Posterior vena cava (tissue), 2 donors: ENCODE measurements at regions not wholly inside any gene's neighbourhood (a gene's known extent, or its start where the extent isn't known, plus 50 kb on each side); places are given as distances from the start of the nearest gene placed in this dataset.

ENCODE experiments used
- DNase-seq: peaks from one replicate; pipeline ENCODE4 v3.0.0-alpha.2; 2020; ENCODE audit warnings: low spot score
- intact Hi-C, 2 donors: fragments of 100-400 bp; cut with DNase I; formaldehyde crosslinking; loops; one replicate each; pipeline versions ENCODE4 v1.14.1 to v1.14.2; 2022 to 2023
- donor health status: DM: yes; HTN: yes; CAD: no.
- donor health status: DM: yes; HTN: yes; CAD: no.

DNA sequence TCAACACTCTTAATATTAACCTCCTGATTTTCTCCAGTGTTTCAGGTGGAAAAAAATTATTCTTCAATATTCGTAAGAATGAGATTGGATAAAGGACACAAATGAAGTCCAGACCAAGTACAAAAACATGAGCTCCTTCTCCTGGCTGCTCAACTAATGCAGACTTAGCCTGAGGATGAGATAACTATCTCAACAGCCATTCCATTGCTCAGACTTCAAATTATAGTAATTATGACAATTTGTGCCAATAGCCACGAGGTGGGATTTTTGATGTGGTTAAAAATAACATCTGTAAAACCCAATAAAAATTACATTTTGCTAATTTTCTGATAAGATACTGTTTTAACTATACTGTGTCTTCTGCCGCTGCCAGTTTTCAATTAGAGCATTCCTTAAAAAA lies 323.6 kb downstream of the SOX2 start:
- intact Hi-C loops: no loop called here

DNA sequence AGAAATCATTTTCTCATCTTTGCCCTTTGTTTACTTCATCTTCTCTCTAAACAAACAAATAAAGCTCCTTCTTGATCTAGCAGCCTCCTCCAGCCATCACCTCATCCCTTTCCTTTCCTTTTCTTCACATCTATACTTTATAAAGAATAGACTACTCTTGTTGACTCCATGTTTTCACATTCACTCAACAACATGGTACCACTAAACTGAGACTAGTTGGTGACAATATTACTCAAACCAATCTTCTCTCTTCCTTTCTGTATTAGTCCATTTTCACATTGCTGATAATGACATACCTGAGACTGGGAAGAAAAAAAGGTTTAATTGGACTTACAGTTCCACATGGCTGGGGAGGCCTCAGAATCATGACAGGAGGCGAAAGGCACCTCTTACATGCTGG lies 324.7 kb downstream of the SOX2 start:
- no peak for DNase-seq
- intact Hi-C loops: no loop called here

More for the DNA sequence above, 323.6 kb downstream of the SOX2 start:
- no peak for DNase-seq

DNA sequence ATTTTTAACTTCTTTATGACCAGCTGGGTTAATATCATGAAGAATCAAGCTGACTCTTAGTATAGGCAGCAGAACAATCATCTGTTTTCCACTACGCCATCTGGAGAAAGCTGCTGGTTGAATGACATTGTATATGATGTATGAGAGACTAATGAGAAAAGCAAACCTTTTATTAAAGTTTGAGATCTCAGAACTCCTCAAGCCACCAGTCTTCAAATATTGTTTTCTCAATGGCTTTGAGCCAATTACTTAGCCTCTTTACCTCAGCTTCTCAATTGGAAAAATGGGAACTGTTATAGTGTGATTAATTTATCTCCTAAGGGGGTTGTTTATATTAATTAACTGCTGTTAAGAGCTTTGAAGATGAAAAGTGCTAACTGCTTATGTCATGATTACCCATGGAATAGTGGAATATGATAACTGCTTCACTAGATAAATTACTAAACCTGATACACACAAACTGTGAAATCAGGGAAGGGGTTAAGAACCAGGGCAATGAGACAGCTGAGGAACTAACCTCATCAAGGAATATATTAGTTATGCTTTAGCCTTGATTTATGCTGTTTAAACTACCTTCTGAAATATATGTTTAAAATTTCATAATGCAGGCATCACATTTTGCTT lies 330.1 kb downstream of the SOX2 start:
- intact Hi-C loops: no loop called here
- no peak for DNase-seq

DNA sequence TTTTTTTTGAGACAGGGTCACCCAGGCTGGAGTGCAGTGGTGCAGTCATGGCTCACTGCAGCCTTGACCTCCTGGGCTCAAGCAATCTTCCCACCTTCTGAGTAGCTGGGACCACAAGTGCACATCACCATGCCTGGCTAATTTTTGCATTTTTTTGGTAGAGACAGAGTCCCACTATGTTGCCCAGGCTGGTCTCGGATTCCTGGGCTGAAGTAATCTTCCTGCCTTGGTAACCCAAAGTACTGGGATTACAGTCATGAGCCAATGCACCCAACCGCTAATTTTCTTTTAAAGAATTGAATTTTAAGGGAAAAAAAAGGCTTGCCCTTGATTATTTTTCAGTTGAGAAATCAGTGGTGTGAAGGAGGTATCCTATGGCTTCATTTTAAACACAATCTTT lies 334.0 kb downstream of the SOX2 start:
- intact Hi-C loops: no loop called here
- no peak for DNase-seq

DNA sequence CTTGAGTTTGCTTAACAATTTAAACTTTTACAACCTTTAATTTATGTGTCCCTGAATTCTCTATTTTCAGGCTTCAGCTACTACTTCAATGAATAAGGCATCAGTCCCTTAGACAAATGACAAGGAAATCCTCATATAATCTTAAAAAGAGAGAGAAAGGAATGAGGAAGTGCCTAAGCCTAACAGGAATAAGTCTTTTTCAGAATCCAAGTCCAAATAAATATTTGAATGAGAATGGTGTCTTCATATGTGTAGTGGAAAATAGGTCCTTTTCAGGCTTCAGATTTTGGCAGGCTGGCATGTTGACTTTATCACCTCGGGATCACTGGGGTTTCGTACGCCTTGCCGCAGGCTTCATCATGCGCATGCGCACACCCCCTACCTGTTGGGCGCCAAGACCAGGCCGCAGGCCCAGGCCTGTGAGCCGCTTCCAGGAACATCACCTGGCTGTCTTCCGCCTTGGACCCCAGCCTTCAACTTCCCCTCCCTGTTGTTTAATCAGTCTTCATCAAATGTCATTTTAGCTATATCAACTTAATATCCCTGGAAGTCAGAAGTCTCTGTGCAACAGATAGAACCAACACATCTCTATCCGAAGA lies 334.5 kb downstream of the SOX2 start:
- intact Hi-C loops: no loop called here

DNA sequence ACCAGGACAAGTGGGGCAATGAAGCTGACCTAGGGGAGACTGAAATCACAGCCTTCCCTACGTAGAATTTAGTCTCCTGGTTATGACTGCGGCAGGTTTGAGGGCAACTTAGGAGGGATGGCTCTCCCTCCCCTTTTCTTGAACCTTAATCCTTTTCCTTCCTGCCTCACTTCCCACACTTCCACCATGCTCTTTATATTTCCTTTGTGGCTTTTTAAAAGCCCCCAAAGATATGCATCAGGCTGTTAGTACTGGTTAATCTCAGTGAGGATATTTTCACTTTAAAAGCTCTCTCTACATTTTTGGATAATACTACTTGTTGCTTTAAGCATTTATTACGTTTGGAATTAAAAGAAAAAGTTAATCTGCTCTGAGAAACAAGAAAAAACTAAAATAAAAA lies 339.2 kb downstream of the SOX2 start:
- DNase-seq: no peak
- intact Hi-C loops: no loop called here

More for the DNA sequence above, 334.5 kb downstream of the SOX2 start:
- DNase-seq: no peak

DNA sequence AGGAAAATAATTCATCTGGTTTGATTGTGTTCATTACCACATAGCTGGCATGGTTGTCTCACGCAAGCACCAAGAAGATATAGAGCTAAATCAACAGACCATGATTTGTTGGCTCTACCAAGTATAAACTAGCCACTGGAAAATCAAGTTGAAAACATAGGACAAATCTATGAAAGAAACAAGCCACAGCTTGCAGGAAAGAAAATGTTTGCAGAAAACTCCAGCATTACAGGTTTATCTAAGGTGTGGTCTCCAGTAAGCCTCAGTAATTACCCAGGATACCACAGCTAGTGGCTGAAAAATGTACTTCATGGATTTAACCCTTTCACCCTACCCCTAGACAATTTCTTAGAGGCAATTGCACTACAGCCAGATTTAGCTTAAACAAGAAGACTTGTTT lies 340.6 kb downstream of the SOX2 start:
- intact Hi-C loops: no loop called here
- no peak for DNase-seq

DNA sequence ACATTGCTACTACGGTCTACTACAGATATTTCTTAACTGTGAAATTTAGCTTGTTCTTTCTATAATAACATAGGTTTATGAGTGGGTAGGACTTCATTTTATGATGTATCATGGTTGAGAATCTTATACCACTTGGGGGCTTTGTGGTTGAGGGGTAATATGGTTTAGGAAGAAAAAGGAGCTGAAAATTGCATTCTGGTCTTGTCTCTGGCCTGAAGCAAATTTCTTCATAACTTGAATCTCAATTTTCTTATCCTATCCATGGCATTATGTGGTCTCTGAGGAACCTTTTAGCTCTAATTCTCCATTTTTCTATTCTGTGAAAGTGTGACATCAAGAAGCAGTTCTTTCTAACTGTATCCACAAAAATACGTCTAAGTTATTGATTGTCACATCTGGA lies 341.0 kb downstream of the SOX2 start:
- no peak for DNase-seq
- intact Hi-C loops: no loop called here

DNA sequence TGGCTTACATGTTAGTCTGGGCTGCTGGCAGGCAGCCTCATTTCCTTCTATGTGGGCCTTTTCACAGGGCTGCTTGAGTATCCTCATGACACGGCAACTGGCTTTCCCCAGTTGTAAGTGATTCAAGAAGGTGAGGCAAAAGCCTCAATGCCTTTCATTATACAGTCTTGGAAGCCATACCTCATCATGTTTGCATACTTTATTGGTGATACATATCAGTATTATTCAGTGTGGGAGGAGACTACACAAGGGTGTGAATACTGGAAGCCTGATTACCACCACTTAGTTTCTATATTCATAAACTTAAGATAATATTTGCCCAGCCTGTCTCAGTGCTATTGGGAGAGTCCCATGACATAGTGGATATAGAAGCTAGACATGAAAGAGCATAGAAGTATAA lies 346.8 kb downstream of the SOX2 start:
- DNase-seq: no peak
- intact Hi-C loops: no loop called here

DNA sequence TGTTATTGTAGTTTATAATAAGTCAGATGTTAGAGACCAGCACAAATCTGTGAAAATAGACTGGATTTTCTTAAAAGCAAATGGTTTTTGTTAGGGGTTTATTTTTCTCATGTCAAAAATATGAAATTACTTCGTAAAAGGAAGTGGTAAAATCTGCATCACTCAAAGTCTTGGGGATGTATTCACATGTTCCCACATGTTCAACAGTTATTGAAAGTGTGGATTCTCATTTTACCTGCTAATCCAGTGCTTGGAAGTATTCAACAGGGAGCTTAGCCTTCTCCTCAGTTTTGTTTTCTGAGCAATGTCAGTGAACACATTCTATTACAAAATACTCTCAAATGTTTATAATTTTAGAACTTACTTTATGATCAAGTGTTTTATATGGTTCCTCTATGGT lies 352.0 kb downstream of the SOX2 start:
- intact Hi-C loops: no loop called here
- no peak for DNase-seq

DNA sequence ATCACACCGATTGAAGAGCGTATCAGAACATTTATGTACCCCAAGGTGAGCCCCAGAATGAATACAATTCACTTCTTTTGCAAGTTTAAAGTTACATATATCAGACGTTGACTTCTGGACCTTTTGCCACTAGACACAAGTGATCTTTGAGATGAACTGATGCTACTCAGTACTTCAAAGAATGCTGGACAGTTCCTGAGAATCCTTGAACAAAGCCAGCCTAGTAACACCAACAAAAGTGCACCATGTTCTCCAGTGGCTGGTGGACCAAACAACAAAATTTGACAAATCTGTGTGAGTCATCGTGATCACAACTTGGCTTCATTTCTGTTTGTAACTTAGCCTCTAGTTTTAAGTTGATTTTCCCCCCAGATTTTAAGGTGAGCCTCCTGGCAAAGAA lies 355.7 kb downstream of the SOX2 start:
- intact Hi-C loops: no loop called here
- no peak for DNase-seq

DNA sequence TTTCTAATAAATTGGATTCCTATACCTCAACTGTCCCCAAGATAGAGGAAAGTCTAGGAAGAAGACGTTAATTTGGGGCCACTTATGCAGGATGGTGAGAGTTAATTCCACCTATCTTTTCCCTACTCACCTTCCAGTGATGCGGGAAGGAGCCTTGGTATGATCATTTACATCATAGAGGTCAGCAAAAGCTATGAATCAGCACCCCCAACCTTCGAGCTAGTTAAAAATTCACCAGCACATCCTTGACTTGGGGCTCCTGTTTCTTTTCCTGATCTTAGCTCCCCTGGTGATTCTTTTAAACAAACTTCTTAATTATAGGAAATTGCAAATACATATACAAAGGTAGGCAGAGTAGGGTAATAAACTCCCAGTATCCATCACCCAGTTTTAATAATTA lies 366.6 kb downstream of the SOX2 start:
- no peak for DNase-seq
- intact Hi-C loops: no loop called here

DNA sequence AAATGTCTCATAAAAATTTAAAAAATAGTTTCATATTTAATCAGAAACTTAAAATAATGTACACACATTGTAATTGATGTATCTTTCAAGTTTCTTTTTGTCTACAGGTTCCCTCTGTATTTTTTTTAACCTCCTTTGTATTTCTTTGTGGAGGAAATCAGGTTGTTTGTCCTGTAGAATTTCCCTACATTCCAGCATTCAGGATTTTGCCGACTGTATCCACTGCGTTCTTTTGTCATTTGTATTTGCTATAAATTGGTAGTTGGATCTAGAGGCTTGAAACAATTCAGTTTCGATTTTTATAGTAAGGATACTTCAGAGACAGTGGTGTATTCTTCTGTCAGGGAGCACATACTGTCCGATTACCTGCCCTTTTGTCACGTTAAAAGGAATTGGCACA lies 367.2 kb downstream of the SOX2 start:
- DNase-seq: no peak
- intact Hi-C loops: no loop called here

DNA sequence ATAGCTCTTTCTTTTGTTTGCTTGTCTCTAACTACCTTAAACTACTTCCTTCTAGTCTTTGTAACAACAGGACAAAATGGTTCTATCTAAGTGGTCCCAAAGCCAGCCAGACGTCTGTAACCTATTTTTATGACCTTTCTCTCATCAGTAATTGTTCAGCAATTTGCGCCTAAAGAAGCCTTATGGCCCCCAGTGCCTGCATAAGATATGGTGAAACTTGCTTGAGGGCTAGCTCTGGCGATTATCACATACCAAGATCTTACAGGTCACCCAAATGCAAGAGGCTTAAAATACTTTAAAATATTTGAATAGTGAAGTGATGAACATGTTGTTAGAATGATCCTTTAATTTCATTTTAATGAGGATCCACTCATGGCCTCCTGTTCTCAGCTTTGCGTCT lies 369.4 kb downstream of the SOX2 start:
- intact Hi-C loops: no loop called here
- no peak for DNase-seq

DNA sequence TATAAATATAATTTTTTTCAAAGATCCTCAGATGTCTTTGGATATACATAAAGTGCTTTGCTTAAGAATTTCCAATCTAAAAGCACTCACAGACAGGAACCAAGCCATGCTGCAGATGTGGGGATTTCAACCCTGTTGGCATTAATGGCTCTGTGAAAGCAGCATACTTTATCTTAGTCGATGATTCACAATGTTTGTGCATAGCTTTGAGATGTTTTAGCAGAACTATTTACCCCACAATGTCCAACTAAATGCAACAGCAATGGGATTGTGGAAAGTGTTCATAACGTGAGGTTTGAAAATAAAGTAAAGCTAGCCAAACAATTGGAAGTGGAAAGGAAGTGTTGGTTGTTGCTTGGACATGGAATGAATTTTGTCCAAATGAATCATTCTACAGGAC lies 371.4 kb downstream of the SOX2 start:
- DNase-seq: no peak
- intact Hi-C loops: no loop called here

DNA sequence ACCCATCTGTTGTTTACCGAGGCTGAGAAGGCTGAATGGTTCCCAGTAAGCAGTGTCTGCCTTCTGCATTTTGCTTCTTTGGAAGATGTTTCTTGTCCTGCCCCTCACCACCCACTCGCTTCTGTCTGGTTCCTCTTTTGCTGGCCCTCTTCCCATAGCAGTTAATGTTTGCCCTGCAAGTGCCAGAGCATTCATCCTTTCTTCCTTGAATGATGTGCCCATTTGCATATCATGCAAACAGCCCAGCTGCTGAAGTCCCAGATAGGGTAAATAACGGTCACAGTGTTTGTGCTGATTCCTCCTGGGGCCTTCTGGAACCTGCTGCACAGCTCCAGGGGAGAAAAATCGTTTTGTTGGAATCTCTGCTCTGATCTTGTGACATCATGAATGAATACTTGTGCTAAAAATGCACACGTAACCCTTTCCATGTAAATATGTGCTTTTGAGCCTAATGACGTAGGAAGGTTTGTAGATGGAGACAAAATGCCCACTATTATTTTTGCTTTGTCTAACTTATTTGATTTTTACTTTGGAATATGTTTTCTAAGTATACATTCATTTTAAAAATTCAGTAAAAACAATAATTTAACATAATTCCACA lies 381.0 kb downstream of the SOX2 start:
- DNase-seq: no peak
- intact Hi-C loops: no loop called here

DNA sequence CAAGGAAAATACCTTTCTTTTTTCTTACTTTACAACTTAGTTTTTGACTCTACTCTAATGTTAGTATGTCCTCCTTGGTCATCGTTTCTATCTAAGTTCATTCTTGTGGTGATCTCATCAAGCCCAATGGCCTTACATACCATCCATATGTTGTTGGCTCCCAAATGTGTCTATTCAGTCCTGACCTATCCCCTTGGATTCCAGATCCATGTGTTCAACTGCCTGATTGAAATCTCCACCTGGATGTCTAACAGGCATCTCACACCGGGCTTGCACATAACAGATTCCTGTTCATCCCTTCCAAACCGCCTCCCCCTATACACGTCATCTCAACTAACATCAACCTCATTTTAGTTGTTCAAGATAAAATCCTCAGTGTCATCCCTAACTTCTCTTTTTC lies 382.6 kb downstream of the SOX2 start:
- DNase-seq: no peak

DNA sequence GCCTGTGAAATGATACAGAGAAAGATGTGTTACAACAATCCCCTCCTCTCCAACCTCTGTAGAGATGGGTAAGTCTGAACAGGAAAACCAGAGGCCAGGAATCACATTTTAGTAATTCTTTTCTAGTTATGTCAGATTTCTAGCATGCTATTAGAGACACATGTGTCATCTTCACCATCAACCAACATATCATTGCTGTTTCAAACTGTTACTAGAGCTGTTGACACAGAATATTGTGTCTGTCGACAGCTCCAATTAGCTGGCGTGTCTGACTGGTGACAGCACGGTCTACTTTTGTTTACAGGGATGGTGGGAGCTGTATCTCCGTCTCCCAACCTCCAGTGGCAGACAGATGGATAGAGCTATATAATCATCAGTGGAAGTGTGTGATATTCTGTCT lies 393.2 kb downstream of the SOX2 start:
- DNase-seq: no peak
- intact Hi-C loops: no loop called here

More for the DNA sequence above, 382.6 kb downstream of the SOX2 start:
- intact Hi-C loops: no loop called here

DNA sequence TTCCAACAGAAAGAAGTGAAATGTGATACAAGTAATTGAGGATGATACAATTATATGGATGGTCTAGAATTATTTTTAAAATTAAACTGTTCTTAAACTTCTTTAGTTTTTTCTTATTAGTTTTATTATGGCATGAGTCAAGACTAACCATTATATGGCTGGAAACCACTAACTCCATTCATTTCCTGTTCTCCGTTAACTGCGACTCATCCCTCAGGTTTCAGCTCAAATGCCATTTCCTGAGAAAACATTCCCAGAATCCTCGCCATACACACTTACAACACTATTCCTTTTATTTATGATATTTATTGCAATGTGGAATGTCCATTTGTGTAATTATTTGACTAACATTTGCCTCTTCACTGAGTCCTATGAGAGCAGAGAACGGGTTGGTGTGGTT lies 394.1 kb downstream of the SOX2 start:
- intact Hi-C loops: no loop called here
- DNase-seq: no peak

DNA sequence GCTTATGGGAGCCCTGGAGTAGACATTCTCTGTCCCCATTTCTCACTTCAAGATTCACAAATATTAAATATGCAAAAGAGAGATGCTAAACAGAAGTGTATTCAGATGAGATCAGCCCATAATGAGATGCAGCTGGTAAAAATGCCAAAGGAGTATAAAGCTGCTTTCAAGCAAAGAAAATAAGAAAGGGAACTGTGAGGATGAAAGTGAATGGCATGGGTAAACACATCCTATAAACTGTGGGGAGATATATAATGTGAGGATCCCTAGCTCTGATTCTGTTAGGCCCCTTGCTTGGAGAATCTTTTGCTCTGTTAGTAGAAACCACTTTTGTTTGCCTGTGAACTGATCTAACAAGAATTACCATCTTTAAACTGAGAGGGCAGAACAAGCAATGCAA lies 396.6 kb downstream of the SOX2 start:
- intact Hi-C loops: no loop called here
- DNase-seq: no peak

DNA sequence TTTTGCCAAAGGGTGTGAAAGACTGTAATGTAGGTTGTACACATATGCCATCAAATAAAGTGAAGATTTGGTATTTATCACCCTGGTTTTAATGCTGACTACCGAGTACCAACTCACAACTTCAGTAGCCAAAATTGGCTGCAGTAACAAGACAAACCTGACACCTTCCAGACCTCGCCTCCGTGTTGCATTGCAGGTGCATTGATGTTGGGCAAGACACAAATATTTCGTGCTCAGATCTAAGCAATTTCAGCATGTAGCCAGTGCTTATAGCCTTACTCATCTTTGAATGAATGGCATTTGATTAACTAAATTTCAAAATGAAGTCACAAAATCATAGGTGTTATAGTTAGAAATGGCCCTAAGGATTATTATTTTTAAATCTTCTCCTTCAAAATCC lies 400.2 kb downstream of the SOX2 start:
- intact Hi-C loops: no loop called here
- DNase-seq: no peak
